Heart left ventricle (tissue), 13 donors: ENCODE measurements at regions not wholly inside any gene's neighbourhood (a gene's known extent, or its start where the extent isn't known, plus 50 kb on each side); places are given as distances from the start of the nearest gene placed in this dataset.

Experiments
- POLR2A ChIP-seq, 2 donors: fragments of 450-650 bp; IDR thresholded peaks; one replicate each; pipeline ENCODE4 v1.6.1; 2017; ENCODE audit warnings: antibody characterized with exemption in 2 of 2, mild to moderate bottlenecking in 2 of 2, moderate library complexity in 2 of 2
- TF ChIP-seq, protein P1 (sequence below), 12 donors: fragments of 200-600 bp; sonication (generic) in 4 of 12; IDR thresholded peaks; one replicate each; pipeline versions ENCODE4 v1.5.0 to v1.8.0; 2018 to 2022; ENCODE audit warnings: antibody characterized with exemption in 12 of 12, mild to moderate bottlenecking in 5 of 12
- donor health status: ischemic (EF 13 %, LVEDD 7.1; RV severe dilation, severe dysfunction).
- donor health status: DM: no; HTN: yes; CAD: no.
- donor health status: DM: no; HTN: no; CAD: no.
- donor health status: ischemic (EF 25% LVEDD 6.9; RV normal size, moderate dysfunction).
- donor health status: ischemic (EF 25% LVEDD 5.7; RV mildly dilated, moderate dysfunction).
- donor health status: ischemic (EF 35%, LVEDD 5.7; RV mildly dilated, moderate dysfunction).
- donor health status: nonischemic (EF 11% LVEDD 7.7; RV severe dilation, severe dysfunction).
- donor health status: DM: yes; HTN: yes; CAD: no.
- donor health status: PGD.
- donor health status: ischemic (EF 29% LVEDD 5.4; RV normal size, mild dysfunction).
- donor health status: nonischemic (EF 23%, LVEDD 6.1; RV moderate dilation, normal function).

GRCh38 chr3:152970851-152971250 is 135.9 kb downstream of the P2RY1 start:
- TF ChIP-seq, protein P1, sequence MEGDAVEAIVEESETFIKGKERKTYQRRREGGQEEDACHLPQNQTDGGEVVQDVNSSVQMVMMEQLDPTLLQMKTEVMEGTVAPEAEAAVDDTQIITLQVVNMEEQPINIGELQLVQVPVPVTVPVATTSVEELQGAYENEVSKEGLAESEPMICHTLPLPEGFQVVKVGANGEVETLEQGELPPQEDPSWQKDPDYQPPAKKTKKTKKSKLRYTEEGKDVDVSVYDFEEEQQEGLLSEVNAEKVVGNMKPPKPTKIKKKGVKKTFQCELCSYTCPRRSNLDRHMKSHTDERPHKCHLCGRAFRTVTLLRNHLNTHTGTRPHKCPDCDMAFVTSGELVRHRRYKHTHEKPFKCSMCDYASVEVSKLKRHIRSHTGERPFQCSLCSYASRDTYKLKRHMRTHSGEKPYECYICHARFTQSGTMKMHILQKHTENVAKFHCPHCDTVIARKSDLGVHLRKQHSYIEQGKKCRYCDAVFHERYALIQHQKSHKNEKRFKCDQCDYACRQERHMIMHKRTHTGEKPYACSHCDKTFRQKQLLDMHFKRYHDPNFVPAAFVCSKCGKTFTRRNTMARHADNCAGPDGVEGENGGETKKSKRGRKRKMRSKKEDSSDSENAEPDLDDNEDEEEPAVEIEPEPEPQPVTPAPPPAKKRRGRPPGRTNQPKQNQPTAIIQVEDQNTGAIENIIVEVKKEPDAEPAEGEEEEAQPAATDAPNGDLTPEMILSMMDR (IDR thresholded peaks at IDR 0.05), result no peak
- TF ChIP-seq POLR2A (IDR thresholded peaks at IDR 0.05), result no peak
